Esophagus squamous epithelium (tissue), 5 donors: ENCODE measurements at regions not wholly inside any gene's neighbourhood (a gene's known extent, or its start where the extent isn't known, plus 50 kb on each side); places are given as distances from the start of the nearest gene placed in this dataset.

Experiments used
- DNase-seq: peaks from one replicate; lab custom pipeline; 2025; lab: John Stamatoyannopoulos, UW
- H3K27ac ChIP-seq, 4 donors: fragments of 200-600 bp; sonication (generic); one replicate each; pipeline ENCODE4 v1.5.1; 2016 to 2019; ENCODE audit warnings: mild to moderate bottlenecking in 1 of 4
- H3K27me3 ChIP-seq, 4 donors: fragments of 200-600 bp; sonication (generic); 1 replicate in 3 of 4; 2 replicates in 1 of 4; pipeline versions ENCODE4 v1.5.1 to v1.6.0; 2017 to 2021; ENCODE audit warnings: antibody characterized with exemption in 1 of 4
- H3K36me3 ChIP-seq, 3 donors: fragments of 200-600 bp; sonication (generic); one replicate each; pipeline ENCODE4 v1.5.1; 2016 to 2019
- H3K4me1 ChIP-seq, 3 donors: fragments of 200-600 bp; sonication (generic); one replicate each; pipeline ENCODE4 v1.5.1; 2017 to 2019
- H3K4me3 ChIP-seq, 4 donors: fragments of 200-600 bp; sonication (generic); 1 replicate in 3 of 4; 2 replicates in 1 of 4; pipeline ENCODE4 v1.5.1; 2016 to 2019; ENCODE audit warnings: mild to moderate bottlenecking in 2 of 4, moderate library complexity in 1 of 4
- H3K9me3 ChIP-seq, 3 donors: fragments of 200-600 bp; sonication (generic); one replicate each; pipeline ENCODE4 v1.5.1; 2016 to 2019
- CTCF ChIP-seq, 6 experiments: fragments of 450-650 bp in 4 of 6; fragments of 200-600 bp in 2 of 6; sonication (generic) in 2 of 6; IDR thresholded peaks; one replicate each; pipeline ENCODE4 v1.5.1; 2016 to 2019; ENCODE audit warnings: antibody characterized with exemption in 6 of 6, mild to moderate bottlenecking in 4 of 6, moderate library complexity in 4 of 6
- POLR2A ChIP-seq, 4 donors: fragments of 450-650 bp; IDR thresholded peaks; one replicate each; pipeline ENCODE4 v1.6.1; 2017; ENCODE audit warnings: antibody characterized with exemption in 4 of 4, mild to moderate bottlenecking in 4 of 4, moderate library complexity in 3 of 4
- WGBS, 2 donors: methylation state at CpG; one replicate each; pipeline ENCODE4 v1.1.5; 2018; 5-methylcytosine and 5-hydroxymethylcytosine counted together
- intact Hi-C: fragments of 100-400 bp; cut with DNase I; formaldehyde crosslinking; loops from one replicate; pipeline ENCODE4 v1.15.0; 2022
- donor health status: DM: yes; HTN: yes; CAD: no.

- no peak overlapping the region for H3K4me3 ChIP-seq
- no peak for TF ChIP-seq CTCF (IDR thresholded peaks at IDR 0.05)
- TF ChIP-seq POLR2A (IDR thresholded peaks at IDR 0.05) = no peak
- 58 to 85% methylated on average over 1 of the region's 1 CpG for WGBS, 2 donors
- intact Hi-C loops = no loop called here
- no peaks in the 10 kb centered on the region for H3K36me3 ChIP-seq
- peaks cover 0 to 16% (median 9%) of the 10 kb centered on the region in 3 donors for H3K4me1 ChIP-seq
- no peaks in the 10 kb centered on the region for H3K27me3 ChIP-seq
- peak overlapping the region in 2 of 4 donors; percentile 39 to 54 for H3K27ac ChIP-seq
- no peak for DNase-seq
- H3K9me3 ChIP-seq = no peaks in the 10 kb centered on the region
These were observed 53.8 kb upstream of the CCDC28A start for GRCh38 chr6:138719744-138720143.

GRCh38 chr6:138722425-138723371 is 50.9 kb upstream of the CCDC28A start:
- no peak for TF ChIP-seq POLR2A (IDR thresholded peaks at IDR 0.05)
- TF ChIP-seq CTCF (IDR thresholded peaks at IDR 0.05) = no peak
- 67 to 83% methylated on average over 4 of the region's 4 CpGs for WGBS, 2 donors
- Histone ChIP-seq H3K27me3 (no peaks in the 10 kb centered on the region), H3K4me1 (peaks cover 0 to 16% (median 9%) of the 10 kb centered on the region in 3 donors), H3K36me3 (no peaks in the 10 kb centered on the region), H3K9me3 (no peaks in the 10 kb centered on the region), H3K27ac (peak overlapping the region in 2 of 4 donors; percentile 9 to 15), H3K4me3 (no peak overlapping the region)
- intact Hi-C loops = no loop called here
- no peak for DNase-seq
